IMR-90 (cell line): ENCODE measurements at regions not wholly inside any gene's neighbourhood (a gene's known extent, or its start where the extent isn't known, plus 50 kb on each side); places are given as distances from the start of the nearest gene placed in this dataset.

Experiments
- ATAC-seq: fragments of 200-7000 bp; cut with Tn5 transposase; 2 replicates; pipeline ENCODE4 v1.9.1; 2020; ENCODE audit warnings: low read depth, mild to moderate bottlenecking, moderate library complexity
- BruUV-seq: library from RNA; stranded (reverse); fragments of 400-500 nt; replicated peaks from 2 replicates; lab custom pipeline; 2021; lab: Mats Ljungman, UMichigan
- CTCF ChIA-PET: fragments of 300-600 bp; formaldehyde crosslinking; extraction: SDS; loops from one replicate; lab custom pipeline; 2021; ENCODE audit warnings: antibody characterized with exemption; lab: Yijun Ruan, JAX
- POLR2A ChIA-PET: fragments of 300-600 bp; sonication (Branson Sonifier 250); formaldehyde crosslinking; loops from one replicate; lab custom pipeline; 2022; ENCODE audit warnings: antibody characterized with exemption; ENCODE audit not compliant: unreplicated experiment; lab: Charles Lee
- DNase-seq: peaks from one replicate; pipeline ENCODE4 v3.0.0; 2013
- H2AFZ ChIP-seq: replicated peaks from 2 replicates; pipeline ENCODE3; 2013; ENCODE audit warnings: low read length, mild to moderate bottlenecking; ENCODE audit not compliant: poor library complexity
- H2AK5ac ChIP-seq: 2 replicates; pipeline ENCODE4 v1.6.1; 2013; ENCODE audit warnings: low read depth, low read length, inconsistent platforms
- H2AK9ac ChIP-seq: replicated peaks from 2 replicates; pipeline ENCODE3; 2013; ENCODE audit warnings: mild to moderate bottlenecking, low read depth, low read length, moderate library complexity; ENCODE audit not compliant: poor library complexity
- H2BK120ac ChIP-seq: 2 replicates; pipeline ENCODE4 v1.6.1; 2013; ENCODE audit warnings: low read depth, low read length, inconsistent platforms
- H2BK15ac ChIP-seq: 3 replicates; pipeline ENCODE4 v1.6.1; 2013; ENCODE audit warnings: low read depth, low read length, inconsistent platforms
- H2BK20ac ChIP-seq: 2 replicates; pipeline ENCODE4 v1.6.1; 2013; ENCODE audit warnings: low read depth, mild to moderate bottlenecking, inconsistent platforms, low read length, moderate library complexity
- H2BK5ac ChIP-seq: 2 replicates; pipeline ENCODE4 v1.6.1; 2013; ENCODE audit warnings: mild to moderate bottlenecking, low read depth, low read length, inconsistent platforms; ENCODE audit not compliant: poor library complexity, severe bottlenecking
- H3K14ac ChIP-seq: replicated peaks from 2 replicates; pipeline ENCODE4 v1.6.1; 2013; ENCODE audit warnings: low read depth, low read length, inconsistent platforms
- H3K18ac ChIP-seq: 2 replicates; pipeline ENCODE4 v1.6.1; 2013; ENCODE audit warnings: low read depth, low read length, control low read depth
- H3K23ac ChIP-seq: 2 replicates; pipeline ENCODE4 v1.6.1; 2013; ENCODE audit warnings: low read depth, low read length, inconsistent platforms
- H3K27ac ChIP-seq: 2 replicates; pipeline ENCODE4 v1.5.1; 2013; ENCODE audit warnings: mild to moderate bottlenecking, control low read depth, low read length; ENCODE audit not compliant: insufficient read depth
- H3K27me3 ChIP-seq: 2 replicates; pipeline ENCODE4 v1.6.1; 2013; ENCODE audit warnings: low read length; ENCODE audit not compliant: control insufficient read depth, insufficient read depth
- H3K36me3 ChIP-seq: 2 replicates; pipeline ENCODE4 v1.6.1; 2013; ENCODE audit warnings: low read length, mixed read lengths; ENCODE audit not compliant: control insufficient read depth, insufficient read depth
- H3K4ac ChIP-seq: 2 replicates; pipeline ENCODE4 v1.6.1; 2013; ENCODE audit warnings: low read depth, low read length, inconsistent platforms
- H3K4me1 ChIP-seq: 2 replicates; pipeline ENCODE4 v1.6.1; 2013; ENCODE audit warnings: low read length, mixed read lengths; ENCODE audit not compliant: control insufficient read depth, insufficient read depth
- H3K4me2 ChIP-seq: 2 replicates; pipeline ENCODE4 v1.6.1; 2013; ENCODE audit warnings: low read depth, mild to moderate bottlenecking, control low read depth, low read length, moderate library complexity
- H3K4me3 ChIP-seq: 2 replicates; pipeline ENCODE4 v1.5.1; 2013; ENCODE audit warnings: low read depth, mild to moderate bottlenecking, control low read depth, low read length, moderate library complexity; ENCODE audit not compliant: insufficient read depth
- H3K56ac ChIP-seq: 2 replicates; pipeline ENCODE4 v1.6.1; 2013; ENCODE audit warnings: low read length, inconsistent platforms; ENCODE audit not compliant: insufficient read depth; ENCODE audit errors: extremely low read depth
- H3K79me1 ChIP-seq, 2 experiments: 2 replicates each; pipeline ENCODE4 v1.6.1; 2013; ENCODE audit warnings: low read length in 2 of 2, inconsistent platforms in 1 of 2, low read depth in 1 of 2
- H3K9ac ChIP-seq: 2 replicates; pipeline ENCODE4 v1.6.1; 2013; ENCODE audit warnings: low read depth, low read length, control low read depth
- H3K9me1 ChIP-seq: 2 replicates; pipeline ENCODE4 v1.6.1; 2013; ENCODE audit warnings: low read length, inconsistent platforms; ENCODE audit not compliant: insufficient read depth
- H3K9me3 ChIP-seq: 2 replicates; pipeline ENCODE4 v1.6.1; 2013; ENCODE audit warnings: low read length; ENCODE audit not compliant: control insufficient read depth, insufficient read depth
- H4K20me1 ChIP-seq: 2 replicates; pipeline ENCODE4 v1.6.1; 2013; ENCODE audit warnings: low read length, inconsistent platforms; ENCODE audit not compliant: insufficient read depth
- H4K5ac ChIP-seq: 2 replicates; pipeline ENCODE4 v1.6.1; 2013; ENCODE audit warnings: mild to moderate bottlenecking, low read depth, low read length, control low read depth
- H4K8ac ChIP-seq, 2 experiments: 2 replicates each; pipeline ENCODE4 v1.6.1; 2013; ENCODE audit warnings: low read depth in 2 of 2, low read length in 2 of 2, control low read depth in 1 of 2, inconsistent platforms in 1 of 2
- H4K91ac ChIP-seq: 2 replicates; pipeline ENCODE4 v1.6.1; 2013; ENCODE audit warnings: low read depth, low read length, inconsistent platforms; ENCODE audit not compliant: insufficient read depth
- FOS ChIP-seq: fragments of 150-350 bp; IDR thresholded peaks from 2 replicates; pipeline ENCODE4 v1.6.1; 2016; ENCODE audit warnings: low read depth, low read length
- MAFK ChIP-seq: IDR thresholded peaks from 2 replicates; pipeline ENCODE4 v1.6.1; 2012; ENCODE audit warnings: low read depth, low read length, improper control_type of control experiment
- RCOR1 ChIP-seq: IDR thresholded peaks from 2 replicates; pipeline ENCODE4 v1.6.1; 2012; ENCODE audit warnings: mild to moderate bottlenecking, low read length, improper control_type of control experiment; ENCODE audit not compliant: insufficient replicate concordance
- WGBS, 2 experiments: methylation state at CpG; one replicate each; pipeline versions ENCODE4 v1.1.5 to v1.1.7; 2013; ENCODE audit warnings: missing lambda C conversion rate in 2 of 2; ENCODE audit not compliant: insufficient read length in 1 of 2; ENCODE audit errors: extremely low coverage in 2 of 2; 5-methylcytosine and 5-hydroxymethylcytosine counted together
- dilution Hi-C: fragments of 300-500 bp; cut with HindIII; formaldehyde crosslinking; loops from one replicate; pipeline ENCODE4 v1.14.3; 2018; ENCODE audit warnings: low sequenced_read_pairs; ENCODE audit not compliant: unreplicated experiment
- in situ Hi-C: fragments of 300-500 bp; cut with MboI; formaldehyde crosslinking; loops from 3 replicates; pipeline ENCODE4 v1.14.3; 2019; ENCODE audit warnings: low sequenced_read_pairs, inconsistent platforms, mixed read lengths
- intact Hi-C: fragments of 100-400 bp; cut with micrococcal nuclease; formaldehyde crosslinking; loops from 2 replicates; pipeline ENCODE4 v1.10.0; 2022

- H3K14ac ChIP-seq, result peak overlapping the region; percentile 24
- H3K9me1 ChIP-seq, result peaks cover 27% of the 10 kb centered on the region
- in situ Hi-C loops, result loop anchor here (10.0 kb wide), 1 partner anchor 190 kb away; no protein-coding TSS in a partner anchor
- peak overlapping the region; percentile 16; the same call in 1 of the 2 replicates for H4K5ac ChIP-seq
- no TSS peak for BruUV-seq
- peak overlapping the region; percentile 73 for H2AFZ ChIP-seq
- H2AK5ac ChIP-seq, result peak overlapping the region; percentile 74
- H3K23ac ChIP-seq, result peak overlapping the region; percentile 61
- peak overlapping the region; percentile 76 for H2BK20ac ChIP-seq
- H3K4me3 ChIP-seq, result no peak overlapping the region
- peak overlapping the region; percentile 68 for H2AK9ac ChIP-seq
- H3K4me2 ChIP-seq, result peak overlapping the region; percentile 48
- no peaks in the 10 kb centered on the region for H3K36me3 ChIP-seq
- peak overlapping the region; percentile 90 for H2BK5ac ChIP-seq
- ChIA-PET CTCF (interaction anchor here (0.5 to 1.9 kb wide), 20 partner anchors 11 to 208 kb away, joined by 3 to 8 read pairs (median 4); partner anchors contain the start of gene UBL3), POLR2A (interaction anchor here (1.3 to 1.4 kb wide), 2 partner anchors 74 to 78 kb away, joined by 5 to 8 read pairs; partner anchors contain the start of gene UBL3)
- peak; percentile 86 for DNase-seq
- peak overlapping the region; percentile 7 for H3K18ac ChIP-seq
- H3K56ac ChIP-seq, result peak overlapping the region; percentile 48; the same call in 1 of the 2 replicates
- dilution Hi-C loops, result no loop called here
- WGBS, 2 experiments, result 20% methylated on average over 1 of the region's 12 CpGs; no CpG with 5 or more reads in 1 of the 2 experiments
- peak overlapping the region; percentile 73 for H2BK120ac ChIP-seq
- H4K8ac ChIP-seq, result peak overlapping the region; percentile 0 to 62; a peak in 3 of 4 replicates
- peaks cover 10% of the 10 kb centered on the region; the same call in 1 of the 2 replicates for H4K20me1 ChIP-seq
- H4K91ac ChIP-seq, result peak overlapping the region; percentile 13
- H3K9ac ChIP-seq, result no peak overlapping the region
- TF ChIP-seq FOS (peak; percentile 64; the same call in 1 of the 2 replicates), MAFK (no peak), RCOR1 (peak; percentile 95)
- peaks cover 24% of the 10 kb centered on the region for H3K4me1 ChIP-seq
- H3K79me1 ChIP-seq, result peaks cover 0 to 3% of the 10 kb centered on the region in 2 experiments; a peak in 1 of 4 replicates
- H3K27me3 ChIP-seq, result peaks cover 4% of the 10 kb centered on the region
- H3K27ac ChIP-seq, result peak overlapping the region; percentile 39
- H3K4ac ChIP-seq, result peak overlapping the region; percentile 77
- H2BK15ac ChIP-seq, result 0 out of 3 replicates have a peak overlapping the region, but pooled peaks have one; percentile 53
- ATAC-seq, result peak; percentile 81
- intact Hi-C loops, result loop anchor here (1.0 to 5.0 kb wide), 4 partner anchors 74 to 417 kb away; partner anchors contain the start of gene UBL3
- H3K9me3 ChIP-seq, result no peaks in the 10 kb centered on the region
Measured at GRCh38 chr13:29924482-29925350, 74.3 kb upstream of the UBL3 start.
